ENCODE measurements at regions not wholly inside any gene's neighbourhood (a gene's known extent, or its start where the extent isn't known, plus 50 kb on each side); places are given as distances from the start of the nearest gene placed in this dataset.
"Not testable (repeated sequence)": the region's sequence is repeated elsewhere in the genome, so short reads cannot be mapped to it uniquely, and the experiment has no call there.

DNA sequence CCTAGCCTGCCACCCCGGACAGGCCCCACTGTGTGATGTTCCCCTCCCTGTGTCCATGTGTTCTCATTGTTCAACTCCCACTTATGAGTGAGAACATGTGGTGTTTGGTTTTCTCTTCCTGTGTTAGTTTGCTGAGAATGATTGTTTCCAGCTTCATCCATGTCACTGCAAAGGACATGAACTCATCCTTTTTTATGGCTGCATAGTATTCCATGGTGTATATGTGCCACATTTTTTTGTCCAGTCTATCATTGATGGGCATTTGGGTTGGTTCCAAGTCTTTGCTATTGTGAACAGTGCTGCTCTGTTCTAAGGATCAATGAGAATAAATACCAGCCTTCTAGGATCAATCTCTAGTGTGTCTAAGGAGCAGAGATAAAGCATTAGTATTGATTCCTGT, 543.9 kb upstream of the ZNF804A start:
- TF ChIP-seq TAF1 (IDR thresholded peaks at IDR 0.05; ENCODE audit: borderline replicate concordance, low read depth, low read length); POLR2A (IDR thresholded peaks at IDR 0.05; ENCODE audit: low read depth, low read length): not testable (repeated sequence)
